ENCODE measurements at regions not wholly inside any gene's neighbourhood (a gene's known extent, or its start where the extent isn't known, plus 50 kb on each side); places are given as distances from the start of the nearest gene placed in this dataset.

GRCh38 chr4:65960751-65961150 is 290.5 kb upstream of the EPHA5 start:
- TF ChIP-seq EZH2 (IDR thresholded peaks at IDR 0.05; ENCODE audit: low read length) (no peak), CTCF (optimal IDR thresholded peaks at IDR 0.05 in 1 of 3, IDR thresholded peaks at IDR 0.05 in 1 of 3, conservative IDR thresholded peaks at IDR 0.05 in 1 of 3; ENCODE audit: extremely low read depth in 1 of 3, insufficient read depth in 2 of 3, low read length in 3 of 3) (no peak)
- no peaks in the 10 kb centered on the region for H3K9me3 ChIP-seq (ENCODE audit: control insufficient read depth, low read depth, low read length)
- H2AFZ ChIP-seq (ENCODE audit: control insufficient read depth, low read length): no peak overlapping the region
- no peak overlapping the region for H3K9ac ChIP-seq (ENCODE audit: control insufficient read depth, extremely low read depth, insufficient read depth, low read length)
- H3K4me3 ChIP-seq (ENCODE audit: control insufficient read depth in 2 of 3, extremely low read depth in 1 of 3, insufficient read depth in 2 of 3, low read depth in 1 of 3, low read length in 3 of 3): no peak overlapping the region
- no peak overlapping the region for H3K27ac ChIP-seq (ENCODE audit: control insufficient read depth, insufficient read depth, low read length)
- H3K79me2 ChIP-seq (ENCODE audit: control insufficient read depth, insufficient read depth, low read length): no peaks in the 10 kb centered on the region
- no peak for FAIRE-seq
- dilution Hi-C loops (cut with MboI; ENCODE audit: extremely low pct_ligation_motif_present, low sequenced_read_pairs): no loop called here
- no peaks in the 10 kb centered on the region for H3K36me3 ChIP-seq (ENCODE audit: control insufficient read depth in 2 of 2, extremely low read depth in 1 of 2, insufficient read depth in 2 of 2, low read length in 2 of 2)
- H3K27me3 ChIP-seq (ENCODE audit: control insufficient read depth, extremely low read depth, insufficient read depth, low read length): no peaks in the 10 kb centered on the region
- H3K4me2 ChIP-seq (ENCODE audit: control insufficient read depth, extremely low read depth, insufficient read depth, low read depth, low read length): no peak overlapping the region
- H3K4me1 ChIP-seq (ENCODE audit: control insufficient read depth, extremely low read depth, insufficient read depth, low read length): no peaks in the 10 kb centered on the region
- H4K20me1 ChIP-seq (ENCODE audit: control insufficient read depth, extremely low read depth, insufficient read depth, low read length): no peaks in the 10 kb centered on the region
- no peak for DNase-seq (ENCODE audit: low read depth, low spot score)
- no peaks in the 10 kb centered on the region for H3K9me1 ChIP-seq (ENCODE audit: control insufficient read depth, extremely low read depth, insufficient read depth, low read length)

GRCh38 chr4:65954416-65954815 is 284.1 kb upstream of the EPHA5 start:
- Histone ChIP-seq H3K36me3 (ENCODE audit: control insufficient read depth in 2 of 2, extremely low read depth in 1 of 2, insufficient read depth in 2 of 2, low read length in 2 of 2) (no peaks in the 10 kb centered on the region), H3K4me3 (ENCODE audit: control insufficient read depth in 2 of 3, extremely low read depth in 1 of 3, insufficient read depth in 2 of 3, low read depth in 1 of 3, low read length in 3 of 3) (no peak overlapping the region)
- dilution Hi-C loops (cut with MboI; ENCODE audit: extremely low pct_ligation_motif_present, low sequenced_read_pairs): no loop called here

More at GRCh38 chr4:65954416-65954815, 284.1 kb upstream of the EPHA5 start:
- H4K20me1 ChIP-seq (ENCODE audit: control insufficient read depth, extremely low read depth, insufficient read depth, low read length): no peaks in the 10 kb centered on the region
- TF ChIP-seq EZH2 (IDR thresholded peaks at IDR 0.05; ENCODE audit: low read length) (no peak), CTCF (optimal IDR thresholded peaks at IDR 0.05 in 1 of 3, IDR thresholded peaks at IDR 0.05 in 1 of 3, conservative IDR thresholded peaks at IDR 0.05 in 1 of 3; ENCODE audit: extremely low read depth in 1 of 3, insufficient read depth in 2 of 3, low read length in 3 of 3) (no peak)
- H3K9ac ChIP-seq (ENCODE audit: control insufficient read depth, extremely low read depth, insufficient read depth, low read length): no peak overlapping the region
- no peak for DNase-seq (ENCODE audit: low read depth, low spot score)
- no peak overlapping the region for H3K27ac ChIP-seq (ENCODE audit: control insufficient read depth, insufficient read depth, low read length)
- no peaks in the 10 kb centered on the region for H3K9me3 ChIP-seq (ENCODE audit: control insufficient read depth, low read depth, low read length)
- no peak overlapping the region for H2AFZ ChIP-seq (ENCODE audit: control insufficient read depth, low read length)
- no peaks in the 10 kb centered on the region for H3K9me1 ChIP-seq (ENCODE audit: control insufficient read depth, extremely low read depth, insufficient read depth, low read length)
- H3K4me2 ChIP-seq (ENCODE audit: control insufficient read depth, extremely low read depth, insufficient read depth, low read depth, low read length): no peak overlapping the region
- H3K79me2 ChIP-seq (ENCODE audit: control insufficient read depth, insufficient read depth, low read length): no peaks in the 10 kb centered on the region
- H3K4me1 ChIP-seq (ENCODE audit: control insufficient read depth, extremely low read depth, insufficient read depth, low read length): no peaks in the 10 kb centered on the region
- no peaks in the 10 kb centered on the region for H3K27me3 ChIP-seq (ENCODE audit: control insufficient read depth, extremely low read depth, insufficient read depth, low read length)
- FAIRE-seq: no peak

Measured in keratinocyte (primary cell).